ENCODE measurements at regions not wholly inside any gene's neighbourhood (a gene's known extent, or its start where the extent isn't known, plus 50 kb on each side); places are given as distances from the start of the nearest gene placed in this dataset.

DNA sequence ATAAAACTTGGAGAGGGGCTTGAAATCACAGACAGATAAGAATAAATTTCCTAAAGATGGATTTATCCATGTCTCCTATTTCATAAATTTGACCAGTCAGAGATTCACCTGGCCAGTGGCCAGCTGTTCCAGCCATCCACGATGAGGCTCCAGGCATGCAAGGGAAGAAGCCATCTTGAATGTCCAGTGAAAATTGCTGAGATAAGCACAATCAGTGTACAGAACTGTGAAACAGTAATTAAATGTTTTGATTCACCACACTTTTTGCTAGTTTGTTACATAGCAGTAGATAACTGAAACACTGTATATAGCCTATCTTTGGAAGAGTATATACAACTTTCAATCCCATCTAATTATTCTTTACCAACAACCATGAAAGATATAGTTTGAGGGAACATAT lies 163.5 kb downstream of the HINT1 start:
- Histone ChIP-seq H3K79me2 (replicated peaks; ENCODE audit: insufficient read depth) (no peaks in the 10 kb centered on the region), H3K27me3 (ENCODE audit: insufficient read depth) (no peaks in the 10 kb centered on the region), H3F3A (replicated peaks; ENCODE audit: low read depth) (no peaks in the 10 kb centered on the region), H3K9me2 (ENCODE audit: insufficient read depth) (peaks cover 4% of the 10 kb centered on the region; the same call in 1 of the 2 replicates), H2AFZ (no peak overlapping the region), H3K36me3 (ENCODE audit: insufficient read depth) (no peaks in the 10 kb centered on the region), H3K4me3 (no peak overlapping the region), H3K27ac (ENCODE audit: low read depth) (no peak overlapping the region), H3K4me2 (no peak overlapping the region), H4K20me1 (replicated peaks; ENCODE audit: insufficient read depth) (no peaks in the 10 kb centered on the region), H3K4me1 (ENCODE audit: insufficient read depth) (peaks cover 11% of the 10 kb centered on the region; the same call in 1 of the 2 replicates)
- H3K4me3 Mint-ChIP-seq, result no peak overlapping the region
- ATAC-seq (no peak), DNase-seq (ENCODE audit: low spot score) (no peak)
- no peak for TF ChIP-seq EZH2 (IDR thresholded peaks at IDR 0.05; ENCODE audit: low read depth, unreplicated experiment)
- TF ChIP-seq, protein P1, sequence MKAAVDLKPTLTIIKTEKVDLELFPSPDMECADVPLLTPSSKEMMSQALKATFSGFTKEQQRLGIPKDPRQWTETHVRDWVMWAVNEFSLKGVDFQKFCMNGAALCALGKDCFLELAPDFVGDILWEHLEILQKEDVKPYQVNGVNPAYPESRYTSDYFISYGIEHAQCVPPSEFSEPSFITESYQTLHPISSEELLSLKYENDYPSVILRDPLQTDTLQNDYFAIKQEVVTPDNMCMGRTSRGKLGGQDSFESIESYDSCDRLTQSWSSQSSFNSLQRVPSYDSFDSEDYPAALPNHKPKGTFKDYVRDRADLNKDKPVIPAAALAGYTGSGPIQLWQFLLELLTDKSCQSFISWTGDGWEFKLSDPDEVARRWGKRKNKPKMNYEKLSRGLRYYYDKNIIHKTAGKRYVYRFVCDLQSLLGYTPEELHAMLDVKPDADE (IDR thresholded peaks at IDR 0.05), result no peak
- no peaks in the 10 kb centered on the region for H3K9me3 Mint-ChIP-seq
- no peaks in the 10 kb centered on the region for H3K27me3 Mint-ChIP-seq (ENCODE audit: insufficient read depth, low read depth, poor library complexity)
- no peak overlapping the region for H3K27ac Mint-ChIP-seq
- no peaks in the 10 kb centered on the region for H3K36me3 Mint-ChIP-seq (ENCODE audit: low read depth)
- H3K4me1 Mint-ChIP-seq, result peaks cover 12% of the 10 kb centered on the region

DNA sequence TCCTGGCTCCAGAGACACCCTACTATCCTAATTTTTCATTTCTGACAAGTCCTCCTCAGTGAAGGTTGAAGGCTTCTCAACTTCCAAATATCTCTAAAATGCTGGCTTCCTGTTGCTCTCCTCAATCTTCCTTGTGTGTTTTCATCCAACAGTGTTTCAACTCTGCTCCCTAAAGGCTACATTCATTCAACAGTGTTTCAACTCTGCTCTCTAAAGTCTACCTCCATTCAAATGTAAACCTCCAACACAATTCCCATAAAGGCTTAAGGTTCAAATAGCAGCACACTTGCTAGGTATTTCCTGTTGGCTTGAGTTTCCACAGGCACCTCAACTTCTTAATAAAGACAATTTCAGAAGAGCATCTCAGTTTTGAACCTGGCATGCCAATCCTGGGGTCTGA lies 164.8 kb downstream of the HINT1 start:
- TF ChIP-seq EZH2 (IDR thresholded peaks at IDR 0.05; ENCODE audit: low read depth, unreplicated experiment), result no peak
- TF ChIP-seq, protein P2, sequence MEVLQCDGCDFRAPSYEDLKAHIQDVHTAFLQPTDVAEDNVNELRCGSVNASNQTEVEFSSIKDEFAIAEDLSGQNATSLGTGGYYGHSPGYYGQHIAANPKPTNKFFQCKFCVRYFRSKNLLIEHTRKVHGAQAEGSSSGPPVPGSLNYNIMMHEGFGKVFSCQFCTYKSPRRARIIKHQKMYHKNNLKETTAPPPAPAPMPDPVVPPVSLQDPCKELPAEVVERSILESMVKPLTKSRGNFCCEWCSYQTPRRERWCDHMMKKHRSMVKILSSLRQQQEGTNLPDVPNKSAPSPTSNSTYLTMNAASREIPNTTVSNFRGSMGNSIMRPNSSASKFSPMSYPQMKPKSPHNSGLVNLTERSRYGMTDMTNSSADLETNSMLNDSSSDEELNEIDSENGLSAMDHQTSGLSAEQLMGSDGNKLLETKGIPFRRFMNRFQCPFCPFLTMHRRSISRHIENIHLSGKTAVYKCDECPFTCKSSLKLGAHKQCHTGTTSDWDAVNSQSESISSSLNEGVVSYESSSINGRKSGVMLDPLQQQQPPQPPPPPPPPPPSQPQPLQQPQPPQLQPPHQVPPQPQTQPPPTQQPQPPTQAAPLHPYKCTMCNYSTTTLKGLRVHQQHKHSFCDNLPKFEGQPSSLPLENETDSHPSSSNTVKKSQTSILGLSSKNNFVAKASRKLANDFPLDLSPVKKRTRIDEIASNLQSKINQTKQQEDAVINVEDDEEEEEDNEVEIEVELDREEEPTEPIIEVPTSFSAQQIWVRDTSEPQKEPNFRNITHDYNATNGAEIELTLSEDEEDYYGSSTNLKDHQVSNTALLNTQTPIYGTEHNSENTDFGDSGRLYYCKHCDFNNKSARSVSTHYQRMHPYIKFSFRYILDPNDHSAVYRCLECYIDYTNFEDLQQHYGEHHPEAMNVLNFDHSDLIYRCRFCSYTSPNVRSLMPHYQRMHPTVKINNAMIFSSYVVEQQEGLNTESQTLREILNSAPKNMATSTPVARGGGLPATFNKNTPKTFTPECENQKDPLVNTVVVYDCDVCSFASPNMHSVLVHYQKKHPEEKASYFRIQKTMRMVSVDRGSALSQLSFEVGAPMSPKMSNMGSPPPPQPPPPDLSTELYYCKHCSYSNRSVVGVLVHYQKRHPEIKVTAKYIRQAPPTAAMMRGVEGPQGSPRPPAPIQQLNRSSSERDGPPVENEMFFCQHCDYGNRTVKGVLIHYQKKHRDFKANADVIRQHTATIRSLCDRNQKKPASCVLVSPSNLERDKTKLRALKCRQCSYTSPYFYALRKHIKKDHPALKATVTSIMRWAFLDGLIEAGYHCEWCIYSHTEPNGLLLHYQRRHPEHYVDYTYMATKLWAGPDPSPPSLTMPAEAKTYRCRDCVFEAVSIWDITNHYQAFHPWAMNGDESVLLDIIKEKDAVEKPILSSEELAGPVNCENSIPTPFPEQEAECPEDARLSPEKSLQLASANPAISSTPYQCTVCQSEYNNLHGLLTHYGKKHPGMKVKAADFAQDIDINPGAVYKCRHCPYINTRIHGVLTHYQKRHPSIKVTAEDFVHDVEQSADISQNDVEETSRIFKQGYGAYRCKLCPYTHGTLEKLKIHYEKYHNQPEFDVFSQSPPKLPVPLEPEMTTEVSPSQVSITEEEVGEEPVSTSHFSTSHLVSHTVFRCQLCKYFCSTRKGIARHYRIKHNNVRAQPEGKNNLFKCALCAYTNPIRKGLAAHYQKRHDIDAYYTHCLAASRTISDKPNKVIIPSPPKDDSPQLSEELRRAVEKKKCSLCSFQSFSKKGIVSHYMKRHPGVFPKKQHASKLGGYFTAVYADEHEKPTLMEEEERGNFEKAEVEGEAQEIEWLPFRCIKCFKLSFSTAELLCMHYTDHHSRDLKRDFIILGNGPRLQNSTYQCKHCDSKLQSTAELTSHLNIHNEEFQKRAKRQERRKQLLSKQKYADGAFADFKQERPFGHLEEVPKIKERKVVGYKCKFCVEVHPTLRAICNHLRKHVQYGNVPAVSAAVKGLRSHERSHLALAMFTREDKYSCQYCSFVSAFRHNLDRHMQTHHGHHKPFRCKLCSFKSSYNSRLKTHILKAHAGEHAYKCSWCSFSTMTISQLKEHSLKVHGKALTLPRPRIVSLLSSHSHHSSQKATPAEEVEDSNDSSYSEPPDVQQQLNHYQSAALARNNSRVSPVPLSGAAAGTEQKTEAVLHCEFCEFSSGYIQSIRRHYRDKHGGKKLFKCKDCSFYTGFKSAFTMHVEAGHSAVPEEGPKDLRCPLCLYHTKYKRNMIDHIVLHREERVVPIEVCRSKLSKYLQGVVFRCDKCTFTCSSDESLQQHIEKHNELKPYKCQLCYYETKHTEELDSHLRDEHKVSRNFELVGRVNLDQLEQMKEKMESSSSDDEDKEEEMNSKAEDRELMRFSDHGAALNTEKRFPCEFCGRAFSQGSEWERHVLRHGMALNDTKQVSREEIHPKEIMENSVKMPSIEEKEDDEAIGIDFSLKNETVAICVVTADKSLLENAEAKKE (CRISPR knock-in tag; IDR thresholded peaks at IDR 0.05), result 0 out of 2 replicates have a peak, but pooled peaks have one; percentile 14
- H3K36me3 ChIP-seq (ENCODE audit: insufficient read depth), result no peaks in the 10 kb centered on the region
- no peak overlapping the region for H3K27ac Mint-ChIP-seq
- peaks cover 11% of the 10 kb centered on the region; the same call in 1 of the 2 replicates for H3K4me1 ChIP-seq (ENCODE audit: insufficient read depth)
- no peak overlapping the region for H2AFZ ChIP-seq
- peaks cover 12% of the 10 kb centered on the region for H3K4me1 Mint-ChIP-seq
- ATAC-seq, result peak; percentile 63
- peaks cover 4% of the 10 kb centered on the region; the same call in 1 of the 2 replicates for H3K9me2 ChIP-seq (ENCODE audit: insufficient read depth)
- peak; percentile 25 for DNase-seq (ENCODE audit: low spot score)
- no peak overlapping the region for H3K4me3 Mint-ChIP-seq
- H3K79me2 ChIP-seq (replicated peaks; ENCODE audit: insufficient read depth), result no peaks in the 10 kb centered on the region
- no peak overlapping the region for H3K27ac ChIP-seq (ENCODE audit: low read depth)
- H3K27me3 ChIP-seq (ENCODE audit: insufficient read depth), result no peaks in the 10 kb centered on the region
- H3F3A ChIP-seq (replicated peaks; ENCODE audit: low read depth), result no peaks in the 10 kb centered on the region
- no peak overlapping the region for H3K4me3 ChIP-seq
- H3K27me3 Mint-ChIP-seq (ENCODE audit: insufficient read depth, low read depth, poor library complexity), result peaks cover 4% of the 10 kb centered on the region
- H3K36me3 Mint-ChIP-seq (ENCODE audit: low read depth), result no peaks in the 10 kb centered on the region
- H3K4me2 ChIP-seq, result peak overlapping the region; percentile 31; the same call in 1 of the 2 replicates
- H4K20me1 ChIP-seq (replicated peaks; ENCODE audit: insufficient read depth), result no peaks in the 10 kb centered on the region
- H3K9me3 Mint-ChIP-seq, result no peaks in the 10 kb centered on the region

Data from GM23338 (cell line).